Activated T-cell treated with anti-CD3 and anti-CD28 coated beads, Interleukin-2, amount 50 U/mL, for 1 hour (primary cell): ENCODE measurements at regions not wholly inside any gene's neighbourhood (a gene's known extent, or its start where the extent isn't known, plus 50 kb on each side); places are given as distances from the start of the nearest gene placed in this dataset.
"Not testable (repeated sequence)": the region's sequence is repeated elsewhere in the genome, so short reads cannot be mapped to it uniquely, and the experiment has no call there.

Experiments
- DNase-seq: peaks from one replicate; pipeline ENCODE4 v3.0.0-alpha.2; 2020

DNA sequence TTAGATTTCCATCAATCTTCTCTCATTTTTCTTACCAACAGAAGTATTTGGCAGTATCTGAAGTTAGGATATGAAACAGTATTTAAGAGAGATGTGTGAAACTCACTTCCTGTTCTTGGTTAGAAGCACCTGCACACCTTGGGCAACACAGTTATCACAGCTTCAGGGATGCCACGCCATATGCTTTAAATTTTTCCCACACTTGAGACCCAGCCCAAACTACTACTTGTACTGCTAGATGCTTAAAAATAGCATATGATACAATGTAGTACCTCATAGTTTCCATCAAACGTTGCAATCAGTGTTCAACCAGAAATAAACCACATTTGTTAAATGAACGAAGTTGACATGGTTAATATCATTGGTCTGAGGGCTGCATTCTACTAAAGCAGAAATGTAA is 725.1 kb upstream of the FRG1 start:
- no peak for DNase-seq

- no peak for DNase-seq
These were observed 719.0 kb upstream of the FRG1 start for GRCh38 chr4:189221691-189222090.

DNA sequence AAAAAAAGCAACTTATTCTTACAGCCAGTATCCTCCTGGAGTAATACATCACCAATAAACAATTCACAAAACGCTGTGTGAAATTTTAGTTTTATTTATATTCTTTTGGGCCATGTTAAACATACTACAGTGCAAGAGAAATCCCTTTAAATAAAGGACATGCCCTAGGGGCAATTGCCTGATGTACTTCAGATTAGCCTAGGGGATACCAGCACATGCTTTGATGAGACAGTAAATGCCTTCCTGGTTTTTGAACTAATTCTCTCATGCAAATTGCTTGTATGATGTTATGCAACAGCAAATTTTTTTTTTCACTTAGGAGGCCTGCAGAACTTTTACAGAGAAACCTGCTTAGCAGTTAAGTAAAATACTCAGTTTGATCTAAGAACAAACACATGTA is 711.9 kb upstream of the FRG1 start:
- no peak for DNase-seq

- DNase-seq: no peak
These were observed 708.4 kb upstream of the FRG1 start for GRCh38 chr4:189232274-189232673.

GRCh38 chr4:189233754-189234153 is 706.9 kb upstream of the FRG1 start:
- not testable (repeated sequence) for DNase-seq

DNA sequence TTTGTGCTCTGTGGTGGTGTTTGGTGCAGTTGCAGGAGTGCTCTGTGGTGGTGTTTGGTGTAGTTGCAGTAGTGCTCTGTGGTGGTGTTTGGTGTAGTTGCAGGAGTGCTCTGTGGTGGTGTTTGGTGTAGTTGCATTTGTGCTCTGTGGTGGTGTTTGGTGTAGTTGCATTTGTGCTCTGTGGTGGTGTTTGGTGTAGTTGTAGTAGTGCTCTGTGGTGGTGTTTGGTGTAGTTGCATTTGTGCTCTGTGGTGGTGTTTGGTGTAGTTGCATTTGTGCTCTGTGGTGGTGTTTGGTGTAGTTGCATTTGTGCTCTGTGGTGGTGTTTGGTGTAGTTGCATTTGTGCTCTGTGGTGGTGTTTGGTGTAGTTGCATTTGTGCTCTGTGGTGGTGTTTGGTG is 705.7 kb upstream of the FRG1 start:
- not testable (repeated sequence) for DNase-seq

DNA sequence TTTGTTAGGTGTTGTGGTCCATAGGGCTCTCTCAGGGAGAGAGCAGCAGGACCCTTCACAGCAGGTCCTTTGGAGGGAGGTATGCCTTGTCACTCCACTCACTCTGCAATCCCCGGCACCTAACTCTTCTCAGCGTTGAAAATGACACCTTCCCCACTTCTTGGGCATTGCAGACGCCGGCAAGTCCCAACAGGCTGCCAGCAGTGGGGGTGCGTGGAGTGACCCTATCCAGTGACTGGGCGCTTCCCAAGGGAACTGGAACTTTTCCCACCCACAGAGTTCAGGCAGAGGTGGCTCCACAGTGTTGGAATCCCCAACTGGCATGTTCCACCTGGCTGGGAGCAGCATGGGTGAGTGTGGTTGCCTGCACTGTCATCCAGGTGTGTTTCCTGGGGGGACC is 705.1 kb upstream of the FRG1 start:
- DNase-seq: no peak

DNA sequence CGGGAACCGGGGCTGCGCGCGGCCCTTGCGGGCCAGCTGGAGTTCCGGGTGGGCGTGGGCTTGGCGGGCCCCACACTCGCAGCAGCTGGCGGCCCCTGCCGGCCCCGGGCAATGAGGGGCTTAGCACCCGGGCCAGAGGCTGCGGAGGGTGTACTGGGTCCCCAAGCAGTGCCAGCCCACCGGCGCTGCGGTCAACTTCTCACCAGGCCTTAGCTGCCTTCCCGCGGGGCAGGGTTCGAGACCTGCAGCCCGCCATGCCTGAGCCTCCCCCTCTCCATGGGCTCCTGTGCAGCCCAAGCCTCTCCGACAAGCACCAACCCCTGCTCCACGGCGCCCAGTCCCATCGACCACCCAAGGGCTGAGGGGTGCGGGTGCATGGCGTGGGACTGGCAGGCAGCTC is 704.4 kb upstream of the FRG1 start:
- DNase-seq: not testable (repeated sequence)

DNA sequence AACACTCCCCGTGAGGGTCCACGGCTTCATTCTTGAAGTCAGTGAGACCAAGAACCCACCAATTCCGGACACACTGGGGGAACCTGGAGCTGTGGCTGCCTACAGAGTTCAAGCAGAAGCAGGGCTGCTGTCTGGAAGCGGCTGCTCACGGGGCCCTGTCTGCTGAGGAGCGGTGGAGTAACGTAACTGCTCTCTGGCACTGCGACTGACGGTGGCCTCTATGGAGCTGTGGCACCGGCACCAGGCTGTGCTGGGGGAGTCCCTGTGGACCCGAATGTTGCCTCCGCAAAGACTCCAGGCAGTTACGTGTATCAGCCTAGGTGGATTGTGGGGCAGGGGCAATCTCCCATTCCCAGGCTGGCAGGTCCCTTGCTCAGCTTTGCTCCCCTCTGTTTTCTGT is 703.3 kb upstream of the FRG1 start:
- no peak for DNase-seq

GRCh38 chr4:189255636-189256035 is 685.0 kb upstream of the FRG1 start:
- DNase-seq: no peak

DNA sequence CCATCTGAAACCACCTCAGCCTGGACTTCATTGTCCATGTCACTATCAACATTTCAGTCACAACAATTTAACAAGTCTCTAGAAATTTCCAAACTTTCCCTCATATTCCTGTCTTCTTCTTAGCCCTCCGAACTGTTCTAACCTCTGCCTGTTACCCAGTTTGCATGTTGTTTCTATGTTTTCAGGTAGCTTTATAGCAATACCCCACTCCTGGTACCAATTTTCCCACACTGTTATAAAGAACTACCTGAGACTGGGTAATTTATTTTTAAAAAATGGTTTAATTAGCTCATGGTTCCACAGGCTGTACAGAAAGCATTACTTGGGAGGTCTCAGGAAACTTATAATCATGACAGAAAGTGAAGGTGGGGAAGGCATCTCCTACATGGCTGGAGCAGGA is 679.2 kb upstream of the FRG1 start:
- no peak for DNase-seq

DNA sequence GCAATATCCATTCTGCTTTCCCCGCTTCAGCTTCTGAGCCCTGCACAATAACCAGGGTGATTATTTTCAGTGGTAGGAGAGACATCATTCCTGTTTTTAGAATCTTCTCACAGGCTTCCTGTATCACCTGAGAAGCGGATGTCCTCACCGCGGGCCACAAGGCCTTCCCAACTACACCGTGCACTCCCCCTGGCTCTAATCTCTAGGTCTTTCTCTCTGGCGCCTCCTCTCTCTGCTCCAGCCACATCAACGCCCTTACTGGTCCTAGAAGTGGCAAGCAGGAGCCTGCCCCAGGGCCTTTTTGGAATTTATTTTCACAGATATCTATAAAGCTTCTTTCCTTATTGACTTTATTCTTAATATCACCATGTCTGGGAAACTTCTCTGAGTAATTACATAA is 675.2 kb upstream of the FRG1 start:
- DNase-seq: no peak

DNA sequence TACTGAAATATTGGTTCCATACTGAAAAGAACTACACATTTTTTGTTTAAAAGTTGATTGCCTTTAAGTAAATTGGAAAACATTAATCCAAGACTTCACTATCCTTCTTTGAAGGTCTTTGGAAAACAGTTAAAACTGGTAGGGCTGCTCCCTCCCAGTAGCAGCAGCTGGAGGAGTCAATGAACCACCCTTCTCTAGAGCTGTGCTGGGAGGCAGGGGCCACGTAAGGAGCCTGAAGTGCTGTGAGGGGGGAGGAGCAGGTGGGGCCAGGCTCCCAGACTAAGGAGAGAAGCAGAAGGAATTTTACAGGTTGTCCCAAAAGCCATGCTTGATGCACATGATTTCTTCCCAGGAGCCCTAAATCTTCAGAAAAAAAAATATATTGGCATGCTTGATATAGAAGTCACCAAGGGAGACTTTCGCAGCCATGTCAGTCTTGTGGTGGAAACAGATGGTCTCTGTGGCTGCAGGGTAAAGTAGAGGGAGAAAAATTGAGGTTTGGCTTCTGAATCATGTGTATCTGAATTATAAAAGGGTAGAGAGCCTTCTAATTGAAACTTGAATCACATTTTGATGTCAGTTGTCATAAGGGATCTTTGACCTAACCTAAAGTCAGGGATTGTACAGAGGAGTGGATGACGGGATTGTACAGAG is 673.2 kb upstream of the FRG1 start:
- DNase-seq: no peak

- DNase-seq: no peak
These were observed 662.0 kb upstream of the FRG1 start for GRCh38 chr4:189278597-189279165.

DNA sequence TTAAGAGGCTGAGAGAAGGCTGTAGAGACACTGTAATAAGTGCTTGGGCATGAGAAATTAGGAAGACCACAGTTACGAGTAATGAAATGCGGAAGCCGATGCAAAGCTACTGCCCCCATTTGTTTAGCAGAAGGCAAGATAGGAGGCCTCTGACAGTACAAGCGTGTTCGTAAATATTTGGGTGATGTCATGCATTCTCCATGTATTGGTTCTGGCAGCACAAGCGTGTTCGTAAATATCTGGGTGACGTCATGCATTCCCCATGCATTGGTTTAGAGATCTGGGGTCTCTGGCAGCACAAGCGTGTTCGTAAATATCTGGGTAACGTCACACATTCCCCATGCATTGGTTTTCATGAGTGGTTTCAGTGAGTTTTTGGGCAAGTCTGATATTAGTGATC is 661.5 kb upstream of the FRG1 start:
- DNase-seq: no peak

DNA sequence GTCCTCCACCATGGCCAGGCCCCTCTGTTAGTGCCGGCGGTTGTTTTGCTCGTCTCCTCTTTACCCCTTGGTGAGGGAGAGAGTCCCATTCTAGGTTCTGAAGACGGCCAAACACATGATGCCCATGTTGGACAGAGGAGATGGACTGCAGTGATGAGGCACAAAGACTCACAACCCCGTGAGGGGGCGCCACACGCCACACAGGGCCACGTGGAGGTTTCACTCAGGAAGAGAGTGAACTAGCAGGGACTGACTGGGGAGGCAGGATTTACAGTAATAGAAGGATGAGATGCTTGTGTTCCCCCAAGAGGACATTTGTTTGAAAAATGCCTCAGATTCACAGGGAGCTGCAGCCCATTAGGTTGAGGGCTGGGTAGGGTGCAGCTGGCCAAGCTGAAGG is 655.3 kb upstream of the FRG1 start:
- no peak for DNase-seq

DNA sequence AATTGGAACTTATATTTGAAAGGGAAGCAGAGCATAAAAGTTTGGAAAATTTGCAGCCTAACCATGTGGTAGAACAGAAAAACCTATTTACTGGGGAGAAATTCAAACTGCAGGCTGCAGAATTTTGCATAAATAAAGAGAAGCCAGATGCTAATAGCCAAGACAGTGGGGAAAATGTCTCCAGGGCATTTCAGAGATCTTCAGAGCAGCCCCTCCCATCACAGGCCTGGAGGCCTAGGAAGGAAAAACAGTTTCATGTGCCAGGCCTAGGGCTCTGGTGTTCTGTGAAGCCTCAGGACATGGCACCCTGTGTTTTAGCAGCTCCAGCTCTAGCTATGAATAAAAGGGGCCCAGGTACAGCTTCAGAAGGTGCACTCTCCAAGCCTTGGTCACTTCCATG is 648.7 kb upstream of the FRG1 start:
- DNase-seq: no peak

GRCh38 chr4:189293459-189293858 is 647.2 kb upstream of the FRG1 start:
- DNase-seq: no peak

DNA sequence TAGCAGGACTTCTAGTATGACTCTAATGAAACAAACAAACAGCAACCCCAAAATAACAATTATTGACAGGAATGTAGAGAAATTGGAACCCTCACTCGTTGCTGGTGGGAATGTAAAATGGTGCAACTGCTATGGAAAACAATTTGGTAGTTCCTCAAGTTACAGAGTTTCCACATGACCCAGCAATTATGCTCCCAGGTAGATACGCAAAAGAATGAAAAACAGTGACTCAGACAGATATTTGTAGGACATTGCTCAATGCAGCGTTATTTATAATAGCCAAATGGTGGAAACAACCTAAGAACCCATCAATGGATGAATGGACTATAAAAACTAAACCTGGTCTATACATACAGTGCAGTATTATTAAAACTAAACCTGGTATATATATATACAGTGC is 646.1 kb upstream of the FRG1 start:
- DNase-seq: no peak

DNA sequence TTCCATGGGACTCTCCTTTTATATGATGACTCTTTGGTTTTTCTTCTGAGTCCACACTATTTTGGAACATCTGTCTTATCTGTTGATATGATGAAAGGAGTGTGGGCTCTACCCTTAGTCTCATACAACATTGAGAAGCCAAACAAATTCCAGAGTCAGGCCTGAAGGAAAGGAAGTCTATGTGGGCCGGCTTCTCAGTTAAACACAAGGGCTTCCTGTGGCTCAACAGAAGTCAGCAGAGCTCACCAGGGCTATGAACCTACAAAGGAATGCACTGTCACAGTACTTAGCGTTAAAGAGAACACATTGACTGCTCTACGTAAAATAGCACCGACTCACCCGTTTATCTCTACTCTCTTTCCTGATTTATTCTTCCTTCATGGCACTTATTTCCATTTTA is 641.0 kb upstream of the FRG1 start:
- no peak for DNase-seq

GRCh38 chr4:189301692-189302091 is 639.0 kb upstream of the FRG1 start:
- DNase-seq: no peak

GRCh38 chr4:189302719-189303118 is 638.0 kb upstream of the FRG1 start:
- DNase-seq: no peak

DNA sequence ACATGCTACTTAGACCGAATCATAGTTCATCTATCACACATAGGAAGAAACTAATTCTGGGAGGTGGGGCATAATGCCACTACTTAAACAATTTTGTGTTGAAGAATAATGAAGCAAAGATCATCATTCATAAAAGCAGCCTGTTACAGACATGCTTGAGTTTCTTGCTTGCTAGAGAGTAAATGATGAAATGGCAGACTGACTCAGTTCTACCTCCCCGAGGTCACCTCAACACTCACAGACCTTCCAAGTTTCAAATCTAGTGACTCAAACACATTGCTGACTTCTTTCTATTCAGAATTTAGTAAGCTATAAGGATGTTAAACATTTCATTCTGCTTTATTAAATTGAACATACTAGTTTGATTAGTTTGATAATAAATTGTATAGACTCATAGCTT is 636.5 kb upstream of the FRG1 start:
- DNase-seq: no peak

- no peak for DNase-seq
These were observed 635.9 kb upstream of the FRG1 start for GRCh38 chr4:189304809-189305208.

GRCh38 chr4:189305500-189305899 is 635.2 kb upstream of the FRG1 start:
- DNase-seq: no peak
